MCF 10A (cell line): ENCODE measurements at regions not wholly inside any gene's neighbourhood (a gene's known extent, or its start where the extent isn't known, plus 50 kb on each side); places are given as distances from the start of the nearest gene placed in this dataset.
A peak's percentile ranks its signal among the peaks of the same experiment; 100 is the strongest.

ENCODE experiments used
- BruUV-seq: library from RNA; stranded (reverse); fragments of 400-500 nt; replicated peaks from 2 replicates; lab custom pipeline; 2021; lab: Mats Ljungman, UMichigan
- CTCF ChIA-PET: fragments of 300-600 bp; sonication (Branson Sonifier 250); formaldehyde crosslinking; extraction: SDS; loops from one replicate; lab custom pipeline; 2021; ENCODE audit warnings: antibody characterized with exemption, inconsistent platforms; lab: Yijun Ruan, JAX
- POLR2A ChIA-PET: fragments of 300-600, 350-650 bp; sonication (Branson Sonifier 250); formaldehyde crosslinking; extraction: SDS; loops from one replicate; lab custom pipeline; 2020; ENCODE audit warnings: antibody characterized with exemption, inconsistent platforms; lab: Yijun Ruan, JAX
- DNase-seq: peaks from one replicate; pipeline ENCODE4 v3.0.0-alpha.2; 2018; ENCODE audit not compliant: unreplicated experiment
- H3K27ac Mint-ChIP-seq: one replicate; pipeline ENCODE4 v1.8.0; 2022; ENCODE audit warnings: mild to moderate bottlenecking, low read depth, mixed read lengths; ENCODE audit not compliant: unreplicated experiment
- H3K27me3 Mint-ChIP-seq: one replicate; pipeline ENCODE4 v1.8.0; 2022; ENCODE audit warnings: mixed read lengths; ENCODE audit not compliant: insufficient read depth, unreplicated experiment
- H3K36me3 Mint-ChIP-seq: one replicate; pipeline ENCODE4 v1.8.0; 2022; ENCODE audit warnings: mild to moderate bottlenecking, moderate library complexity, mixed read lengths; ENCODE audit not compliant: insufficient read depth, unreplicated experiment
- H3K4me1 Mint-ChIP-seq: one replicate; pipeline ENCODE4 v1.8.0; 2022; ENCODE audit warnings: mixed read lengths; ENCODE audit not compliant: insufficient read depth, unreplicated experiment
- H3K4me3 Mint-ChIP-seq: one replicate; pipeline ENCODE4 v1.8.0; 2022; ENCODE audit warnings: mild to moderate bottlenecking, moderate library complexity, mixed read lengths; ENCODE audit not compliant: unreplicated experiment
- H3K9me3 Mint-ChIP-seq: one replicate; pipeline ENCODE4 v1.8.0; 2022; ENCODE audit warnings: mixed read lengths; ENCODE audit not compliant: unreplicated experiment
- intact Hi-C: fragments of 100-400 bp; cut with micrococcal nuclease; formaldehyde crosslinking; loops from 2 replicates; pipeline ENCODE4 v1.14.1; 2022
- TF ChIP-seq, protein P1 (sequence below): fragments of 200-600 bp; IDR thresholded peaks from one replicate; pipeline ENCODE4 v1.8.0; 2022; ENCODE audit warnings: antibody characterized with exemption, mild to moderate bottlenecking; ENCODE audit not compliant: unreplicated experiment

DNA sequence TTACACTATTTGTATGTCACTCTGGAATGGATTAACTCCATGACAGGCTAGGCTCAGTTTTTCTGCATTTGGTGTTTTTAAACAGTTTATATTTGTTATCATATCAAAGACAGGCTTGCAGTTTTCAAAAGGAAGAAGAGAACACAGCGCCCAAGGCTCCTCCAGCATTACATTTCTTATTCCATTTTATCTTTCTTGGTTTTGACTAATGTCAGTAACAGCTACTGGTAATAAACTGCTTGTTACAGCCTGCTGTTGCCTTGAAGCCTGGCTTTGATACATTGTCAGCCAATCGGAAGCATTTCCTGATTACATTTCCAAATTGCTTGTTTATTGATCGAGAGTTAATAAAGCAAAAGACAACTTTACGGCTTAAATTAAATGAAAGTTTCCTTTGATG is 166.0 kb upstream of the MDFIC start:
- Mint-ChIP-seq H3K36me3 (no peaks in the 10 kb centered on the region), H3K9me3 (no peaks in the 10 kb centered on the region), H3K27ac (no peak overlapping the region), H3K4me1 (peaks cover 20% of the 10 kb centered on the region), H3K4me3 (no peak overlapping the region), H3K27me3 (no peaks in the 10 kb centered on the region)
- BruUV-seq: no TSS peak
- no peak for DNase-seq
- ChIA-PET POLR2A (no interaction called here), CTCF (no interaction called here)
- TF ChIP-seq, protein P1, sequence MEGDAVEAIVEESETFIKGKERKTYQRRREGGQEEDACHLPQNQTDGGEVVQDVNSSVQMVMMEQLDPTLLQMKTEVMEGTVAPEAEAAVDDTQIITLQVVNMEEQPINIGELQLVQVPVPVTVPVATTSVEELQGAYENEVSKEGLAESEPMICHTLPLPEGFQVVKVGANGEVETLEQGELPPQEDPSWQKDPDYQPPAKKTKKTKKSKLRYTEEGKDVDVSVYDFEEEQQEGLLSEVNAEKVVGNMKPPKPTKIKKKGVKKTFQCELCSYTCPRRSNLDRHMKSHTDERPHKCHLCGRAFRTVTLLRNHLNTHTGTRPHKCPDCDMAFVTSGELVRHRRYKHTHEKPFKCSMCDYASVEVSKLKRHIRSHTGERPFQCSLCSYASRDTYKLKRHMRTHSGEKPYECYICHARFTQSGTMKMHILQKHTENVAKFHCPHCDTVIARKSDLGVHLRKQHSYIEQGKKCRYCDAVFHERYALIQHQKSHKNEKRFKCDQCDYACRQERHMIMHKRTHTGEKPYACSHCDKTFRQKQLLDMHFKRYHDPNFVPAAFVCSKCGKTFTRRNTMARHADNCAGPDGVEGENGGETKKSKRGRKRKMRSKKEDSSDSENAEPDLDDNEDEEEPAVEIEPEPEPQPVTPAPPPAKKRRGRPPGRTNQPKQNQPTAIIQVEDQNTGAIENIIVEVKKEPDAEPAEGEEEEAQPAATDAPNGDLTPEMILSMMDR: no peak
- intact Hi-C loops: no loop called here

DNA sequence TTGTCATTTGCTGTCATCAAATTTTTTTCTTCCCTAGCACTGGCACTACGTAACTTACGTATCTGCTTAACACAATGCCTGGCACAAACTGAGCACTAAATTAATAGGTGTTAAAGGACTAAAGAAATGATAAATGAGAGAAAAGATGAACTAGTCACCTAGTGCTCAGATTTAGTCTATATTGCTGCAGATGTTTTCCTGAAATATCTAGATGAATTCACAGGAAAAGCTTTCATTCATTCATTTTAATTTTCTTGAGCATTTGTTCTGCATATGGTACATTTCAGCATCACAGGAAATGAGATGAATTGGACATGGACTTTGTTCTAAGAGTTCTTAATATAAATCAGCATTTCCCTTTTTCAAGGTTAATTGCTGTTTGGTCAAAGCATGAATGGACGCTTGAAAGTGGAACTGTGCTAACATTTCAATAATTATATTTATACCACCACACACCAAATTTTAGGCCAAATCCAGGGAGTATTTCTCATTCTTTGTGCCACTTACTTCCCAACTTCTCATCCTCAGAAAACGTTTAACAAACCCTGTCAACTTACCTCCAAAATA is 163.2 kb upstream of the MDFIC start:
- TF ChIP-seq, protein P1: no peak
- Mint-ChIP-seq H3K4me1 (peaks cover 20% of the 10 kb centered on the region), H3K36me3 (no peaks in the 10 kb centered on the region), H3K27ac (peak overlapping the region; percentile 60), H3K27me3 (no peaks in the 10 kb centered on the region), H3K4me3 (no peak overlapping the region), H3K9me3 (no peaks in the 10 kb centered on the region)
- BruUV-seq: no TSS peak
- DNase-seq: no peak
- intact Hi-C loops: loop anchor here (2.0 kb wide), 1 partner anchor 60 kb away; no protein-coding TSS in a partner anchor
- ChIA-PET POLR2A (interaction anchor here (1.4 kb wide), 1 partner anchor 61 kb away, joined by 3 read pairs; no protein-coding TSS in a partner anchor), CTCF (interaction anchor here (0.6 kb wide), 1 partner anchor 95 kb away, joined by 4 read pairs; no protein-coding TSS in a partner anchor)

DNA sequence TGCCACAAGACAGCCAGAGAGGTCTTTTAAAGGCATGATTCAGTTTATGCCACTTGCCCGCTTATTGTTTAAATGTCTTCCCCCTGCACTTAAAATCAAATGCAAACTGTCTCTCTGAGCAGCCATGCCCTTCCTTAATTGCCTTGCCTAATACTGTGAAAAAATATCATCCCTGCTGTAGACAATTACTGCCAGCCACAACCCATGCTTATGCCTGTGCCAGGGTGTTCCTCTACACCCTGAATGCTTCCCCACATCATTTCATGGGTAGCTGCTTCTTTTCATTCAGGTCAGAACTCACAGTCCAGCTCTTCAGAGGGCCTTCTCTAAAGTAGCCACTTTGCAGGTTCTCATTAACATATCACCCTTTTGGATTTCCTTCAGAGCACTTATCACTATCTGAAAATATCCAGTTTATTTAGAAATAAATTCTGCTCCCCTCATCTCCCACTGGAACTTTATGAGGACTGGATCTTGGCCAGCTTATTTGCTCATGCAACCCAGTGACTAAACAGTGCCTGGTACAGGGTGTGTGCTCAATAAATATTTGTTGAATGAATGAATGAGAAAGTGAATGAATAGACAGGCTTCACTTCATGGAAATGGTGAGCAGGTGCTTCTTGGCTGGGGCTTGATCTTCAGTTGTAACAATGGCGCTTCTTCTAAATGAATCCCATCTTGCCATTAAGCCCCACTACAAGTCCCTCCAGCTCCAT is 162.4 kb upstream of the MDFIC start:
- Mint-ChIP-seq H3K4me1 (peaks cover 20% of the 10 kb centered on the region), H3K27me3 (no peaks in the 10 kb centered on the region), H3K27ac (peak overlapping the region; percentile 60), H3K9me3 (no peaks in the 10 kb centered on the region), H3K36me3 (no peaks in the 10 kb centered on the region), H3K4me3 (peak overlapping the region; percentile 7)
- ChIA-PET POLR2A (interaction anchor here (0.6 to 1.4 kb wide), 2 partner anchors 60 to 128 kb away, joined by 3 read pairs; no protein-coding TSS in a partner anchor), CTCF (interaction anchor here (0.6 kb wide), 2 partner anchors 94 to 789 kb away, joined by 3 to 4 read pairs; no protein-coding TSS in a partner anchor)
- no TSS peak for BruUV-seq
- TF ChIP-seq, protein P1: no peak
- intact Hi-C loops: loop anchor here (2.0 kb wide), 1 partner anchor 59 kb away; no protein-coding TSS in a partner anchor
- peak; percentile 41 for DNase-seq

DNA sequence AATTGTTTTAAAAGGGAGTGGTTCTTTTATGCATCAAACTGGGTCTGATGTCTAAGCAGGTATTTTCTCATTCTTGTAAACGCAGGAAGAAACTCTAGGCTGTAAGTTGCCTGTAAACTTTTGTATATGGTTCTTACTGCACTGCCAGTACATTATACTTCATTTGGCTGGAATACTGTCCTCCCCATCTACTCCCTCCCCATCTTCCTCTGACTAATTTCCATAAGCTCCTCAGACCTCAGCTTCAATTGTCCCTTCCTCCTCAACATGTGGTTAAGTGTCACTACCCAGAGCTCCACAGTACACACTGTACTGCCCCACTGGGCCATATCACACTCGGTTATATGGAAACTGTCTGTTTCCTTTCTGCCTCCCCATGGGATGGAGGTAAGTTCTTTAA is 161.4 kb upstream of the MDFIC start:
- intact Hi-C loops: no loop called here
- no peak for DNase-seq
- Mint-ChIP-seq H3K36me3 (no peaks in the 10 kb centered on the region), H3K4me1 (peaks cover 20% of the 10 kb centered on the region), H3K9me3 (no peaks in the 10 kb centered on the region), H3K4me3 (no peak overlapping the region), H3K27ac (no peak overlapping the region), H3K27me3 (no peaks in the 10 kb centered on the region)
- TF ChIP-seq, protein P1: no peak
- CTCF ChIA-PET: interaction anchor here (0.6 to 0.7 kb wide), 2 partner anchors 105 to 119 kb away, joined by 3 read pairs; no protein-coding TSS in a partner anchor
- POLR2A ChIA-PET: interaction anchor here (0.7 kb wide), 1 partner anchor 24 kb away, joined by 3 read pairs; no protein-coding TSS in a partner anchor
- no TSS peak for BruUV-seq
